Thyroid gland (tissue), 4 donors: ENCODE measurements at regions not wholly inside any gene's neighbourhood (a gene's known extent, or its start where the extent isn't known, plus 50 kb on each side); places are given as distances from the start of the nearest gene placed in this dataset.
A peak's percentile ranks its signal among the peaks of the same experiment; 100 is the strongest.

Experiments used
- DNase-seq, 2 donors: peaks; one replicate each; pipeline ENCODE4 v3.0.0-alpha.2; 2019
- H3K27ac ChIP-seq, 3 donors: fragments of 200-600 bp; sonication (generic); 1 replicate in 2 of 3; 2 replicates in 1 of 3; pipeline ENCODE4 v1.5.1; 2016 to 2019; ENCODE audit warnings: mild to moderate bottlenecking in 1 of 3, moderate library complexity in 1 of 3
- H3K27me3 ChIP-seq: fragments of 200-600 bp; sonication (generic); one replicate; pipeline ENCODE4 v1.5.1; 2019
- H3K36me3 ChIP-seq, 2 donors: fragments of 200-600 bp; sonication (generic); one replicate each; pipeline ENCODE4 v1.5.1; 2016 to 2019
- H3K4me1 ChIP-seq, 2 donors: fragments of 200-600 bp; sonication (generic); one replicate each; pipeline ENCODE4 v1.5.1; 2017 to 2019
- H3K4me3 ChIP-seq, 3 donors: fragments of 200-600 bp; sonication (generic); replicated peaks in 1 of 3; 1 replicate in 2 of 3; 2 replicates in 1 of 3; pipeline ENCODE4 v1.5.1; 2016; ENCODE audit warnings: mild to moderate bottlenecking in 1 of 3
- H3K9me3 ChIP-seq: fragments of 200-600 bp; sonication (generic); one replicate; pipeline ENCODE4 v1.5.1; 2017
- POLR2A ChIP-seq, 2 donors: fragments of 450-650 bp; IDR thresholded peaks; one replicate each; pipeline ENCODE4 v1.6.1; 2017; ENCODE audit warnings: antibody characterized with exemption in 2 of 2, mild to moderate bottlenecking in 2 of 2, moderate library complexity in 1 of 2
- WGBS, 2 donors: methylation state at CpG; one replicate each; pipeline ENCODE4 v1.1.5; 2017; 5-methylcytosine and 5-hydroxymethylcytosine counted together
- intact Hi-C: fragments of 100-400 bp; cut with DNase I; formaldehyde crosslinking; loops from one replicate; pipeline ENCODE4 v1.15.1; 2023
- TF ChIP-seq, protein P1 (sequence below), 6 experiments: fragments of 200-600 bp in 3 of 6; fragments of 450-650 bp in 3 of 6; sonication (generic) in 3 of 6; IDR thresholded peaks; one replicate each; pipeline ENCODE4 v1.5.1; 2016 to 2019; ENCODE audit warnings: antibody characterized with exemption in 6 of 6, mild to moderate bottlenecking in 2 of 6, inconsistent platforms in 1 of 6, moderate library complexity in 1 of 6

DNA sequence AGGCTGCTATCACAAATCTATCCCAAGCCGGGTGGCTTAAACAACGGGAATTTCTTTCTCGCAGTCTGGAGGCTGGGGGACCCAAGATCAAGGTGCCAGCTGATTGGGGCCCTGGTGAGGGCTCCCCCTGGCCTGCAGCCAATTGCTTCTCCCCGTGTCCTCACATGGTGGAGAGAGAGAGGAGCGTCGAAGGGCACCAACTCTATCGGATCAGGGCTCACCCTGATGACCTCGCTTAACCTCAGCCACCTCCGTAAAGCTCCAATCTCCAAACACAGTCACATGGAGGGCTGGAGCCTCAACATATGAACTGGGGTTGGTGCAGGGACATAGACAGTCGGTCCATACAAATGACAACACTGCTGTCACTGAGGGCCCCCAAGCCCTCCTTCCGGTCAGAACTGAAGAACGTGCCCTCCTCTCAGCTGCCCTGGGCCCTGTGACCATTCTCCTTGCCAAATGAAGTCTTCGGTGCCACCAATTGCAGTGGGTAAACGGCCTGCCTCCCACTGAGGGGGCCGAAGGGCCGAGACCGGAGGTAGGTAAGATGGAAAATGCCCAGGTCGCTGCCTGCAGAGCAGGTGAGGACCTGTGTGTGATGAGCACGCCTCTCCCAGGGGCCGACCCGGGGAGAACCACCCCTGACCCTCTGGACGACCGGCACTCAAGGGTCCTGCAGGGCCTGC is 211.0 kb downstream of the TOMM20 start:
- intact Hi-C loops = no loop called here
- Histone ChIP-seq H3K4me1 (peaks cover 61 to 81% of the 10 kb centered on the region in 2 donors), H3K27me3 (no peaks in the 10 kb centered on the region), H3K27ac (peak overlapping the region; percentile 26 to 91 (median 87)), H3K36me3 (no peaks in the 10 kb centered on the region), H3K4me3 (no peak overlapping the region), H3K9me3 (no peaks in the 10 kb centered on the region)
- WGBS, 2 donors = 81 to 82% methylated on average over 21 to 22 of the region's 23 CpGs
- no peak for DNase-seq
- TF ChIP-seq, protein P1, sequence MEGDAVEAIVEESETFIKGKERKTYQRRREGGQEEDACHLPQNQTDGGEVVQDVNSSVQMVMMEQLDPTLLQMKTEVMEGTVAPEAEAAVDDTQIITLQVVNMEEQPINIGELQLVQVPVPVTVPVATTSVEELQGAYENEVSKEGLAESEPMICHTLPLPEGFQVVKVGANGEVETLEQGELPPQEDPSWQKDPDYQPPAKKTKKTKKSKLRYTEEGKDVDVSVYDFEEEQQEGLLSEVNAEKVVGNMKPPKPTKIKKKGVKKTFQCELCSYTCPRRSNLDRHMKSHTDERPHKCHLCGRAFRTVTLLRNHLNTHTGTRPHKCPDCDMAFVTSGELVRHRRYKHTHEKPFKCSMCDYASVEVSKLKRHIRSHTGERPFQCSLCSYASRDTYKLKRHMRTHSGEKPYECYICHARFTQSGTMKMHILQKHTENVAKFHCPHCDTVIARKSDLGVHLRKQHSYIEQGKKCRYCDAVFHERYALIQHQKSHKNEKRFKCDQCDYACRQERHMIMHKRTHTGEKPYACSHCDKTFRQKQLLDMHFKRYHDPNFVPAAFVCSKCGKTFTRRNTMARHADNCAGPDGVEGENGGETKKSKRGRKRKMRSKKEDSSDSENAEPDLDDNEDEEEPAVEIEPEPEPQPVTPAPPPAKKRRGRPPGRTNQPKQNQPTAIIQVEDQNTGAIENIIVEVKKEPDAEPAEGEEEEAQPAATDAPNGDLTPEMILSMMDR (IDR thresholded peaks at IDR 0.05) = no peak
- no peak for TF ChIP-seq POLR2A (IDR thresholded peaks at IDR 0.05)

DNA sequence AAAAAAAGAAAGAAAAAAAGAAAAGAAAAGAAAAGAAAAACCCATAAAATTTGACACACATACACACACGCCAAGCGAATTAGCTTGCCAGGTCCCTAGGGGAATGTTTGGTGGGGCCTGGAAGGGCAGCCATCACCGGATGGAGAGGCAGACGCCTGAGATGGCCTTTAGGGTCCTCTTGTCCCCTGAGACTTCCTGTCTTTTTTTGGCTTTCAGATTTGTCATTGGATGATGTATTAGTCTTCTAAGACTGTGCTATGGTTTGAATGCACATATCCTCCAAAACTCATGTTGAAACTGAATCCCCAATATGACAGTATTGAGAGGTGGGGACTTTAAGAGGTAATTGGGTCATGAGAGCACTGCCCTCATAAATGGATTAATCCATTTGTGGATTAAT is 211.8 kb downstream of the TOMM20 start:
- H3K27ac ChIP-seq = peak overlapping the region in 1 of 3 donors; percentile 91
- H3K27me3 ChIP-seq = no peaks in the 10 kb centered on the region
- peaks cover 61 to 81% of the 10 kb centered on the region in 2 donors for H3K4me1 ChIP-seq
- no peaks in the 10 kb centered on the region for H3K36me3 ChIP-seq
- WGBS, 2 donors = 79 to 80% methylated on average over 4 of the region's 4 CpGs
- H3K4me3 ChIP-seq = no peak overlapping the region
- intact Hi-C loops = no loop called here
- DNase-seq = no peak
- TF ChIP-seq, protein P1 (IDR thresholded peaks at IDR 0.05) = no peak
- TF ChIP-seq POLR2A (IDR thresholded peaks at IDR 0.05) = no peak
- H3K9me3 ChIP-seq = no peaks in the 10 kb centered on the region

- H3K9me3 ChIP-seq = no peaks in the 10 kb centered on the region
- 80 to 82% methylated on average over 16 of the region's 16 CpGs for WGBS, 2 donors
- no peaks in the 10 kb centered on the region for H3K27me3 ChIP-seq
- H3K36me3 ChIP-seq = no peaks in the 10 kb centered on the region
- no peak for DNase-seq
- intact Hi-C loops = no loop called here
- no peak for TF ChIP-seq POLR2A (IDR thresholded peaks at IDR 0.05)
- TF ChIP-seq, protein P1 (IDR thresholded peaks at IDR 0.05) = no peak
- peaks cover 55 to 80% of the 10 kb centered on the region in 2 donors for H3K4me1 ChIP-seq
- no peak overlapping the region for H3K4me3 ChIP-seq
- peak overlapping the region in 2 of 3 donors; percentile 12 to 21 for H3K27ac ChIP-seq
Observed at GRCh38 chr1:234915924-234916675, 212.5 kb downstream of the TOMM20 start.

- Histone ChIP-seq H3K4me3 (no peak overlapping the region), H3K9me3 (no peaks in the 10 kb centered on the region), H3K4me1 (peaks cover 41 to 67% of the 10 kb centered on the region in 2 donors), H3K36me3 (no peaks in the 10 kb centered on the region), H3K27ac (peak overlapping the region in 1 of 3 donors; percentile 83), H3K27me3 (no peaks in the 10 kb centered on the region)
- DNase-seq = no peak
- 94 to 96% methylated on average over 12 of the region's 12 CpGs for WGBS, 2 donors
- TF ChIP-seq POLR2A (IDR thresholded peaks at IDR 0.05) = no peak
- TF ChIP-seq, protein P1 (IDR thresholded peaks at IDR 0.05) = no peak
- intact Hi-C loops = no loop called here
Observed at GRCh38 chr1:234914606-234915290, 213.9 kb downstream of the TOMM20 start.
